ENCODE measurements at regions not wholly inside any gene's neighbourhood (a gene's known extent, or its start where the extent isn't known, plus 50 kb on each side); places are given as distances from the start of the nearest gene placed in this dataset.

- no peak for TF ChIP-seq CTCF (IDR thresholded peaks at IDR 0.05)
- no peak for TF ChIP-seq POLR2A (IDR thresholded peaks at IDR 0.05)
Measured at GRCh38 chr2:234754126-234754525, 197.7 kb upstream of the SH3BP4 start.

All from lower leg skin (tissue), 3 donors.